RPMI8226 (cell line): ENCODE measurements at regions not wholly inside any gene's neighbourhood (a gene's known extent, or its start where the extent isn't known, plus 50 kb on each side); places are given as distances from the start of the nearest gene placed in this dataset.

Experiments used
- DNase-seq: peaks from one replicate; pipeline ENCODE4 v3.0.0-alpha.2; 2015

DNA sequence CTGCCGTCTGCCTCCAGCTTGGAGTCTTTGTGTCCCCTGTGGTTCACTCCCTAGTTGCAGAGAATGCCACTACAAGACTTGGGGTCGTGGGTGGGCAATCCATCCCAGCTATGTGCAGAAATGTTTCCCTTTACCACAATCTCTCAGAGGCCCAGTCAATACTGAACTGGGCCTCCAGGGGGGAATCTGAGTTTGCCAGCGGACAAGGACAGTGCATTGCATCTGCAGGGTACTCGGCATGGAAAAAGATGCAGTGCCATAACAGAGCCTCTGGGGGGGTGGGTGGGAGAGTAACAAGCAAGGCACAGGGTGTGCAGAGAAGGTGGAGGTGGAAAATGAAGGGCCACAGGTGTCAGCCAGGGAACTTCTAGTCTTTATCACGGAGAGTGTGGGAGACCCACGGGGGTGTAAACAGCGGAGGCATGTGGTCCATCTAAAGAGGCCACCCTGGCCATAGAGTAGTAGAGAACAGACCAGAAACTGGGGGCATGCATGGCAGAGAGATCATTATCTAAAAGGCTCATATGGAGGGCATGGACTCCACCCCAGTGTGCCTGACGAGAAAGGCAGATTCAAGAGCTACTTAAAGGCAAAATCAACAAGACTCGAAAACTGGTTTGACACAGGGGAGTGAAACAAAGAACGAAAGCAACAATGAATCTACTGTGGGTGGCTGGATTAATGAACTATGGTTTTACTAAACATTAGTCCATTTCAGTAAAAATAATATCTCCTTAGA, 182.4 kb downstream of the ANXA2 start:
- no peak for DNase-seq

DNA sequence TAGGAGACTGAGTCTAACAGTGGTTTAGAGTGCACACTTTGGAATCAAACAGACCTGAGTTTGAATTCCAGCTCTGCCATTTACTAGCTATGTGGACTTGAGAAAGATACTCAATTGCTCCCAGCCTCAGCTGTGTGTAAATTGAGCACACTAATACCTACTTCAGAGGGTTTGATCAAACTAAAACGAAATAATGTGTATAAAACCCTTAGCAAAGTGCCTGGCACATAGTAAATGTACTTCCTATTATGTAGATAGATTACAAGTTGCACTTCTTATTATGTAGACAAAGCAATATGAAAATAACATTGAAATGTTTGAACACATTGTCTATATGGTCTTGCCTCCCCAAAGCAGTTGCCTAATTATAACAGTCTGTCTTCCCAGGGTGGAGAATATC, 180.6 kb downstream of the ANXA2 start:
- no peak for DNase-seq

DNA sequence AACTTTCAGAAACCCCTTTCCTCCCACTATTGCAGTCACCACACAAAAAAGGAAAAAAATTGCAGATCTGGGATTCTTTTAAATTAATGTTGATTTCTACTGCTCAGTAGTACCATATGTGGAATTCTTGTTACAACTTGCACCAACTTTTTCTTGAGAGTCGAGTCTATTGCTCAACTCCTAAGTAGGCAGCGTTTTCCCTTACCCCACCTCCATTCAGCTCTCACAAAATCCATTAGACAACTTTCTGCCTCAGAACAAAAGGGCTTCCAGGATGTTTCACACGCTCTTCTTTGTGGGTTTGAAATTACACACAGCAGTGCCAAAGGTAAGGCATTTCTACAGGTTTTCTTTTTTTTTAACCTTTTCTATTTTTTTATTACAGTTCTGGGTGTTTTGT, 179.5 kb downstream of the ANXA2 start:
- DNase-seq: no peak

DNA sequence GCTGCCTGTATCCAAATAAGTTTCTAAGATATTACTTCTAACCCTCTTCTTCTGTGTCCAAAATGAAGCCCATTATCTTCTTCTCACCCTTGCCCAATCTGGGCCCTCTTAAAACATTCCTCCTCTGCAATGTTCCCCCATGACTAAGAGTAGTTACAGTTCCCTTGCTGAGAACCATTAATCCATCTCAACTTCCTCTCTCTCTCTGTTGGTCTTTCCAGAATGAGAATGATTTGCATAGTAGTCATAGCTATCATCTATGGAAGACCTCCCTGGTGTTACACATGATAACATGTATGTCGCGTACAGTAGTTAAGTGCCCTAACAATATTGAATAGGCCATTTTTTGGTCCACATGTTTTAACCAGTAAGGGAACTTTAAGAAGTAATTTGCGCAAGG, 177.9 kb downstream of the ANXA2 start:
- no peak for DNase-seq

DNA sequence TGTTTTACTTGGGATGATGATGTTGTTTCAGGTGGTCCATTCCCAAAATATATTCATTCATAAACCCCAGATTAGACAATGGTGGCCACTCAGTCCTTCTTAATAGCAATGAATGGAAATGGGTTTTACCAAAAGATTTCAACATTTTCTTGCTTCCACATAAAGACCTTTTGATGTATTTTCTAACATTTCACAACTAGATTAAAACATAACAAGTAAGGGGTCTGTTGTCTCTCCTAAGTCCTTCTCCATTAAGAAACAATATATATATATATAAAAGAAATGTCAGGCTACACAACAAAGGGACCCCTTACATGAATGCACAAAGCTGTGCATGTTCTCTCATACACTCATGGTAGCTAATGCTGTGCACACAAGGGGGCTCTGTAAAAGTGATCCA, 176.4 kb downstream of the ANXA2 start:
- DNase-seq: no peak

DNA sequence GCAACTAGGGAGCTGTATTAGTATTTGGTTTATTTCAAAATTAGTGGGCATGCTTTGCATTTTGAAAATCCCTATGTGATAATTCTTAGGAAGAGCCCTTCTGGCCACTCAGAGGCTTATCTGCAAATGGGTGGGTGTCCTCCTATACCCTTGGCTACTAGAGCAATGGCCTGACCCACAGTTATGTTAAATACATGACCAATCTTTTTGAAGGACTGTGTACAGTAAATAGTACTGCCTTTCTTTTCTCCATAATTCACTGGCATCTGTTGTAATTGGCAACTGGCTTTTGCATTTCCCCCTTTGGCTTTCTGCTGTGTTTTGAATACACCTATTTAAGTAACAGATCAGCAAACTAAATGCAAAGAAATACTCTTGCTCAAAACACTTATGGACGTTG, 175.4 kb downstream of the ANXA2 start:
- DNase-seq: no peak

DNA sequence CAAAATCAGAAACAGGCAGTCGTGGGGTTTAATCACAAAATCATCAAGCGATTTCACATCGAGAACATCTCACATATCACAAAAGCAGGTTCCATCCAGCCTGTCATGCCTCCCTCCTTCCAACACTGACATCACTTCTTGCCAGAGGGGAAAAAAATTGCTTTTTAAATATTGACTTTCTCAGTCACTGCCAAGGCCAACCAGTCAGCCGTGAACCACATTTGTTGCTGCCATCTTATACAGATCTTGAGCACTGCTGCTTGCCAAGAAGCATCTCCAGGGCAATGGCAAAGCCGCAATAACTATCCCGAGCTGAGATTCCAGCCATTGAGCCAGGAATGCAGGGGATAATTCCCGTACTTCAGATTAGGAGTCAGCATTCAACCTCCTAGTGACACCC, 174.6 kb downstream of the ANXA2 start:
- no peak for DNase-seq

DNA sequence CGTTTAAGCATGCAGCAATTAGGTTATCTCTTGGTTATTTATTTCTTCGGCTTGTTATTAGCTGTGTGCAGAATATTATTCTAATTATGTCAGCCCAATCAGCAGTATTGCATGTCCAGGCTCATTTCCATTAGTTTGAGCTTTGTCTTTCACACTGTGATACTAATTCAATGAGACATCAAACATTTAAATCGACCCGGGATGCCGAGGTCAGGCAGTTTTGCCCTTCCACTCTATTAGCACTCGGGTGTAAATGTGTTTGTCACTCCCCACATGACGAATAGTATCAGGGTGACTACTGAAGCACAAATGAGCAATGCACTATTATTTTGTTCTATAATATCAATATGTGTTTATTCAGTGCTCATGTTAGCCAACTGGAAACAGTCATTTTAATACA, 170.9 kb downstream of the ANXA2 start:
- no peak for DNase-seq

DNA sequence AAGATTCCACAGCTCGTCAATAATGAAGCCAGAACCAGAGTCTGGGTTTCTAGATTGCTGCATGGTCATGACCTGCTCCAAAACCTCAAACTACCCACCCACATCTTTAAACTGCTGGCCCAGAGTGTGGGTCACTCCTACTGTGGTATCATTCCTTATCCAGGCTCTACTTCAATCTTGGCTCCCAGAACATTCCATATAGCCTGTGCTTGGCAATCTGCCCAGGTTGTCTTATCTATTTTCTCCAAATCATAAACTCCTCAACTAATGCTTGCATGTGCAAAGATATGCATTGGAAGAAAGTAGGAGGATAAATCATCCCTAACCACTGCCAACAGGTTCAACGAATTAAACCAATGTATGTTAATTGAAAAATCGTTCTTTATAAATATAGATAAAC, 169.7 kb downstream of the ANXA2 start:
- no peak for DNase-seq

DNA sequence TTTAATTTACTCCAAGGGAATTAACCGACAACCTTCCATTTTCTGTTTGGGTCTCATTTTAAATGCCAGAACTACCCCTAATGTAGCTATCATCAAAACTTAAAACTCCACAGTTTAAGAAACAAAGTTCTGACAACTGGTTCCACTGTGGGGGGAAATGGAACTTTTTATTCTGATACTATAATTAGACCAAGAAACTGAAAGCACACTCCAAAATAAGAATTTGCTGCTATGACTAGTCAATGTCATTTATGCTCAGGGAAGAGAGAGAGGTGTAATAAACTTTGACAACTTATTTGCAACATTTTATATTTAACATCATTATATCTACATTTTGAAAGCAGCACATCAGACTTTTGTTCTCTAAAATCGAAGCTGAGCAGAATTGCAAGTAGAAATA, 169.2 kb downstream of the ANXA2 start:
- DNase-seq: no peak

DNA sequence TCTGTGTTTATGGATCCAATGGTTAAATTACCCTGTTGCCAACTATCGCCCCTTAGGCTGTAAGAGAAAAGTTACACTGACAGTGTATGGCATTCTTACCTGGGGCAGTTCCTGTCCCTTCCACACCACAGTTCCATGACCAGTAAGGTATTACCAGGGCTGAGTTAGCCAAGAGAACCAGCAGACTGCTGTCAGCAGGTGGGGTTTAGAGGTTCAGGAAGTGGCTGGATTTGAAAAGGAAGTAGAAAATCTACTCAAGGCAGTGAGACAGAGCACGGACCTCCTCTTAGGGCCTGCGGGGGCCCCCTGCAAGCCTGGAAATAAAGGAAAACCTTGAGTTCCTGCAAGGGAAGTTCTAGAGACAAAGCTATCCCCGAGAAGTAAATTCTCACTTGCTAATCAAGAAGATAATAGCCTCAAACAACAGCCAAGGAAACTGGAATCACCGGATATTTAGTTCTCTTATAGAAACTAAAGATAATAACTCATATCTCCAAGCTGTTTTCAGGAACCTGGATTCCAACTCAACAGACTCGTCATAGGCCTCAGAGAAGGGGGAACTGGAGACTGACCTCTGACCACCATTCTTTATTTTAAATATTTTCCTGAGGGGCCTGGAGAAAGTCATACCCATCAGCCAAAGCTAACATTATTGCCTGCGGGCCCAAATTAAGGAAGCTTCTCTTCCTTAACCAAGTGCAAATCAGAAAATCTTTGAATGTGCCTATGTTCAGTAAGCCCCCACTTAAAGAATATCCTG, 161.7 kb downstream of the ANXA2 start:
- DNase-seq: no peak

DNA sequence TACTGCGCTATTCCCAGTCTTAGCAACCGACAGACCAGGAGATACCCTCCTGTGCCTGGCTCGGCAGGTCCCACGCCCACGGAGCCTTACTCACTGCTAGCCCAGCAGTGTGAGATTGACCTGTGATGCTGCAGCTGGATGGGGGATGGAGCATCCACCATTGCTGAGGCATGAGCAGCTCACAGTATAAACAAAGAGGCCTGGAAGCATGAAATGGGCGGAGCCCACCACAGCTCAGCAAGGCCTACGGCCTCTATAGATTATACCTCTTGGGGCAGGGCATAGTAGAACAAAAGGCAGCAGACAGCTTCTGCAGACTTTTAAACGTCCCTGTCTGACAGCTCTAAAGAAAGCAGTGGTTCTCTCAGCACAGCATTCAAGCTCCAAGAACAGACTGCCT, 160.3 kb downstream of the ANXA2 start:
- DNase-seq: no peak

DNA sequence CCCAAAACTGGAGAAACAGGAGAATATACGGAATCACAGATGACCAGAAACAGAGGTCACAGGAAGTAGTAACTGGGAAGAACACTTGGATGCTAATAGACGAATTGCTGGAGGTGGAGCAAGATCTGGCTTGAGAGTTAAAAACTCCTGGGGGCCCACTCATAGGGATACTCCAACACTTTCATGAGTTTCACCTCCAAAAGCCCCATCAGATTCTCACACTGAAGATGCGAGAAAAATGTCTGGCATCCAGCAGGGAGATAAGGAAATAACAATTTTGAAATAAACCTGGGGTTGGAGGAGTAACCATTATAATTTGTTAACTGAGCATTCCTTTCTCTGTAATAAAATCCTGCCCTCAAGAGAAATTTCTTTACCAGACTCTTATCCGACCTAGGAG, 154.0 kb downstream of the ANXA2 start:
- no peak for DNase-seq

DNA sequence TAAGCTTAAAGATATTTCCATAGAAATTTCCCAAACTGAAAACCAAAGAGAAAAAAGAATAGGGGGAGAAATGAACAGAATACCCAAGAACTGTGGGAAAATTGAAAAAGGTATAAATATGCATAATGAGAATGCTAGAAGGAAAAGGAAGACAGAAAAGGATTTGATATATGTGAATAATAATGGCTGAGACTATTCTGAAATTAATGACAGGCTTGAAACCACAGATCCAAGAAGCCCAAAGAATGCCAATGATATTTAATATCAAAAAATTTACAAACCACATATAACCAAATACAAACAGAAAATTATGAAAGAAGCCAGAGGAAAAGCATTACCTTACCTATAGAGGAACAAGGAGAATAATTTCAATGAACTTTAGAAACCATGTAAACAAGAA, 153.0 kb downstream of the ANXA2 start:
- no peak for DNase-seq

DNA sequence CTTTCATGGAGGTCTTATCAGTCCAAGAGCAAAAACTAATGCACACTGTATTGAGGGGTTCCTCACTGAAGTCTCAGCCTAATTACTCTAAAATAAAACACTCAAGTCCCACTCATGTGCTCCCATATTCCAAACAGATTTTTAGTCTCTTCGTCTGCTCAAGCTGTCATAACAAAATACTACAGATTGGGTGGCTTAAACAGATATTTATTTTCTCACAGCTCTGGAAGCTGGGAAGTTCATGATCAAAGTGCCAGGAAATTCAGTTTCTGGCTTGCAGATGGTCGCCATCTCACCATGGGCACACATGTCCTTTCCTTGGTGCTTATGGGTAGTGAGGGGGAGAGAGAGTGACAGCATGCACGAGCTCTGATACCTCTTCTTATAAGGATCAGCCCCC, 147.5 kb downstream of the ANXA2 start:
- DNase-seq: no peak

DNA sequence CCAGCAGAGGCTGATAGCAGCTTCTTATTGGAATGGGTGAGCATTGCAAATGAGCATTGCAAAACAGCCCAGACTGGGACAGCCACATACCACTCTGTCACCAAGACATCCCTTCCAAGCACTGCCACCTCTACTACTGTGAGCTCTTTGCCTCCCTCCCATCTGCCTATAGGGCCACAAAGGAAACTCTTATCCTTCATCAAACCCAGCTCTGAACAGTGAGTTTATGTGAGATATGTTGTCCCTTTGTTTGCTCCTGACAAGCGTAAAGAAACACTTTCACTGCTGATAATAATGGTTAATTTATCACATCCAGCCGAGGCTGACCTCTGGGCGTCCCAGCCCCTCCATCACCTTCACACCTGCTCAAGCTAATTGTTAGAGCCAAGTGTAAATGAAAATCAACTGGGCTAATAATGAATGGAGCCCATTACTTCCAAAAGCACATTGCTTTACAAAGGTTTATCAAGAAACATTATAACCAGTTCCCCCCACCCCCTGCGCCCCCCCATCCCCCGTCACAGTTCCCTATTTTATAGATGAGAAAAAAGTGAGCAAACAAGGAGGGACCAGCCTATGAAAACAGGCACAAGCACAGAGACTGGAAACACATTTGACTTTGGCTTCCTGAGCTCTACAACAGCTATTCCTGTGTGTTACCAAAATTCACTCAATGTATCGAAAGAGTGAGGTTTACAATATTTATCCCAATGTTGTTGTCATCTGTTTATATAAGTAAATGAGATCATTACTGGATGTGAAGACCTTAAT, 146.3 kb downstream of the ANXA2 start:
- DNase-seq: no peak

DNA sequence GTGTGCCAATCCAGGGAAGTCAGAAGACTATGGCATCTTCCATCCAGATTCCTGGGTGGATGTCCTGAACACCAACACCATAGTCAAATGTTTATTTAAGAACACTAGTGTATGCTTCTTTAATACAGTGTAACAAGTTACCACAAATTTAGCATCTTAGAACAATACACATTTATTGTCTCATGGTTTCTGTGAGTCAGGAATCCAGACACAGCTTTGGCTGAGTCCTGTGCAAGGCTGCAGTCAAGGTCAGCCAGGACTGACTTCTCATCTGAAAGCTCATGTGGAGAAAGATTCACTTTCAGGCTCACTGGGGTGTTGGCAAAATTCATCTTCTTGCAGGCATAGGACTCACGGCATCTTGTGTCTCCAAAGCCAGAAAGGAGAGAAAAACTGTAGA, 143.4 kb downstream of the ANXA2 start:
- DNase-seq: no peak

DNA sequence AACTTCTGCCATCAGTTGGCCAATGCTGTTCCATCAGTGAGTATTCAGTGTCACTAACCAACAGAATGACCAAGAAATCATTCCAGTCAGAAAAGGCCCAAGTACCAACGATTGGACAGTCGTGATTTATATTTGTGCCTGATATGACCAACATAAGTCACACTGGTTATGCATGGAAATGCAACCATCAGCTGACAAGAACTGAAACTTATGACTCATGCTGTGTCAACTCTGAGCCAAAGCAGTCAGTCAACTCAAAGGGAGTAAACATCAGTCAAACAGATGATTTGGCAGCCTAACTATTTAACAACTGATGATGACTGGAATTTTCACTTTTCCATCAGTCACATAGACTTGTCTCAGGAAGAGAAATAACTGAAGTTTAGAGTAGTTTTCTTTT, 142.4 kb downstream of the ANXA2 start:
- peak; percentile 55 for DNase-seq

DNA sequence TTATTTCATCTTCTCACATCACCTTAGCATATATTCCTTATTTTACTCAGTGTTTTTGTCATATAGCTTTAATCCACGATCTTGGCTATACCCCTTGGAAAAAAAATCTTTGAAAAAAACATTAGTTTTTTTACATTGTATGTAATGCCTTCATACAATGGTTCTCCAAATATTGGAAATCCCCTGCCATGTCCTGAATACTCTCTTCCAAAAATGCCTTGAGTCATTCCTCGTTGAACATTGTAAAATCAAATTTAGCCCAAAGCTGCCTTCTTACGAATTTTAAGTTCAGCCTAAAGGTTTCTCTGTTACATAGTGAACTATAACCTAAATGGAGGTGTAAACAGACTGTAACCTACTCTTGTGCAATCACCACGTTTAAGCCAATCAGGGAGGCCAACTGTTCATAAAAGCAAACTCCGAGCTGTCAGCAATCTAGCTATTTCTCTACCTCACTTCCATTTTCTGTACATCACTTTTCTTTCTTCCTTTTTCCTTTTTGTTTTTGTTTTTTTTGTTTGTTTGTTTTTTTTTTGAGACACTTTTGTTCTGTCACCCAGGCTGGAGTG, 140.1 kb downstream of the ANXA2 start:
- DNase-seq: no peak

DNA sequence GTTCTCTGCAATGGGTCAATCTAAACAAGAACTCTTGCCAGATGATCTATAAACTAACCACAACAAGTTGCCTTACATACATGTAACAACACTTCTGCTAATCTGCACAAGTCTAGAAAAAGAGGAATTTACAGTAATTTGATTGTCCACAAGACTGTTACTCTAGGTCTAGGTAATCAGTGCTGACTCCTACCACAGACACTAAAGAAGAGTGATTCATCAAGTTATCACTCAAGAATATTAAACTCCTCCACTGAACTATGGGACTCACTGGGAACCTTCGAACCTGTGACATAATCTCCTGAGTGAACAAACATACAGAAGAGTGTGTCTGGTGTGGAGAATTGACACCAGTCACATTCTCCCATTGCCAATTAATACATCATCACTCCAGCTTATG, 138.3 kb downstream of the ANXA2 start:
- no peak for DNase-seq

DNA sequence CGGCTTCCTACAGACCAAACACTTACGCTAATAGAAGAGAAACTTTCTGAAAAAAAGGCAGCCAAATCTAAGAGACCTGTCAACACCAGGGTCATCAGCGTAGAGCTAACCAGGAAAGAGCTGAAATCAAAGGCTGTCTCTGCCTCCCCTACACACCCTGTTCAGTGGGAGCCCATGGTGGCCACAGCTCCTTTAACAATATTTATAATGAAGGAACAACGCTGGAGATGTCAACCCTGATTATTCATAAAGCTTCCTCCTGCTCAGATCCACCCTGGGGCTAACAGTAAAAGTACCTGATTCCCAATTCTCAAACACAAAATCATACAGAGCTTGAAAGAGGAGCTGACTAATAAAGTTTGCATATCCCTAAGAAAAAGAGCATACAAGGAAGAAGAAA, 133.7 kb downstream of the ANXA2 start:
- DNase-seq: no peak

DNA sequence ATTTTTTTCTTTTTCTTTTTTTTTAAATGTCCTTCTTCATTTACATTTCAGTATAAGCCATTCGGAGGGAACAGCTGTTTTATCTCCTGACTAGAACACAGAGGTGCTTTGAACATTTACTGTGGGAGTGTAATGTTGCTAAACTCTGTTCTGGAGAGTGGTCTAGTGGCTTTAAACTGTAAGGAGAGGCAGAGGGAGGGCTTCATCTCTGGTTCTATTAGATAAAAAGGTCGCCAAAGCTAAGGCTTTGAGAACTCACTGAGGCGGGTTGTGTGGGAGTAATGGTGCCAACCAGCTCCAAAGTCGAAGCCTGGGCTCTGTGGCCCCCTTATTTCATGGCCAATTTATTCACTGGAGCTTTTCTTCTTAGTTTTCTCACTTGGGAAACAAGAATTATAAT, 133.2 kb downstream of the ANXA2 start:
- no peak for DNase-seq

DNA sequence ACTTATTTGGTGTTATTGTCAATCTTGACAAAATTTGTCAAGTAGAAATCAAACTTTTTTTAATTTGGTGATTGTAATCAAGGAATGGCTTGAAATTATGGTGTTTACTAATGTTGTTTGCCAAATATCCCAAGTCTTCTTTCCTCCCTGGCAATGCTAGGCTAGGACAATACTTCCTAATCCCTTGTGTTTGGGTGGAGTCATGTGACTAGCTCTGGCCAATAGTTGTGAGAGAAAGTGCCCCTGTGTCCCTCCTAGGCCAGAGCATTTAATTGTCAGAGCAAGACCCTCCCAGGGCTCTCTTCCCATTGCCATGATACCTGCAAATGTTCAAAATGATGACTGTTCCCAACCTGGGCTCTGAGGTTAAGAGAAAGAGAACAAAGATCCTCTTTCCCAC, 132.7 kb downstream of the ANXA2 start:
- DNase-seq: no peak

DNA sequence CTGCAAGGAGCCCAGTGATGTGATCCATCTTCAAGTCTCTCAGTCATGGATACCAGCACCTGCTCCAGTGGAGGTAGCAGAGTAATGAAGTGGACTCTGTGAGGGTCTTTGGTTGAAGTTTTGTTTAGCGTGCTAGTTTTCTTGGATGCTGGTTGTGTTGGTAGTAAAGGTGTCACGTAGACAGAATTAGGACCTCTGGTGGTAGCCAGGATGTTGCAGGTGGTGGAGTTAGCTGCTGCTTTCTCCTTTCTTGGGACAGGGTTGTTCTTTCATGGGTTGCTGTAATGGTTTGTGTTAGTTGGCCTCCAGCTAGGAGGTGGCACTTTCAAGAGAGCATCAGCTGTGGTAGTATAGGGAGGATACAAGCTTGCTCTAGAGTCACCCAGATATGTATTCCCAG, 125.2 kb downstream of the ANXA2 start:
- DNase-seq: no peak
